Suprapubic skin (tissue), 4 donors: ENCODE measurements at regions not wholly inside any gene's neighbourhood (a gene's known extent, or its start where the extent isn't known, plus 50 kb on each side); places are given as distances from the start of the nearest gene placed in this dataset.

Source experiments
- DNase-seq, 2 donors: peaks; one replicate each; pipeline ENCODE4 v3.0.0-alpha.2; 2019; ENCODE audit warnings: low spot score in 2 of 2
- H3K27ac ChIP-seq: fragments of 200-600 bp; sonication (generic); one replicate; pipeline ENCODE4 v1.5.1; 2019
- H3K27me3 ChIP-seq: fragments of 200-600 bp; sonication (generic); one replicate; pipeline ENCODE4 v1.5.1; 2019
- H3K36me3 ChIP-seq: fragments of 200-600 bp; sonication (generic); one replicate; pipeline ENCODE4 v1.5.1; 2019
- H3K4me1 ChIP-seq: fragments of 200-600 bp; sonication (generic); one replicate; pipeline ENCODE4 v1.5.1; 2019
- H3K4me3 ChIP-seq: fragments of 200-600 bp; sonication (generic); one replicate; pipeline ENCODE4 v1.5.1; 2019; ENCODE audit warnings: mild to moderate bottlenecking
- H3K9me3 ChIP-seq: fragments of 200-600 bp; sonication (generic); one replicate; pipeline ENCODE4 v1.5.1; 2019
- EP300 ChIP-seq: sonication (generic); formaldehyde crosslinking; IDR thresholded peaks from one replicate; pipeline ENCODE4 v1.6.1; 2017; ENCODE audit warnings: antibody characterized with exemption
- POLR2A ChIP-seq, 2 donors: fragments of 450-650 bp; IDR thresholded peaks; one replicate each; pipeline ENCODE4 v1.6.1; 2017; ENCODE audit warnings: antibody characterized with exemption in 2 of 2, mild to moderate bottlenecking in 2 of 2, moderate library complexity in 2 of 2
- POLR2AphosphoS5 ChIP-seq, 3 donors: sonication (generic); formaldehyde crosslinking; IDR thresholded peaks; one replicate each; pipeline ENCODE4 v1.6.1; 2017; ENCODE audit warnings: antibody characterized with exemption in 3 of 3
- WGBS: methylation state at CpG from one replicate; pipeline ENCODE4 v1.1.5; 2018; 5-methylcytosine and 5-hydroxymethylcytosine counted together
- TF ChIP-seq, protein P1 (sequence below), 2 donors: fragments of 200-600 bp in 1 of 2; fragments of 450-650 bp in 1 of 2; sonication (generic) in 1 of 2; IDR thresholded peaks; one replicate each; pipeline ENCODE4 v1.5.1; 2016 to 2019; ENCODE audit warnings: antibody characterized with exemption in 2 of 2, mild to moderate bottlenecking in 1 of 2, moderate library complexity in 1 of 2

- no peak for DNase-seq
- TF ChIP-seq, protein P1, sequence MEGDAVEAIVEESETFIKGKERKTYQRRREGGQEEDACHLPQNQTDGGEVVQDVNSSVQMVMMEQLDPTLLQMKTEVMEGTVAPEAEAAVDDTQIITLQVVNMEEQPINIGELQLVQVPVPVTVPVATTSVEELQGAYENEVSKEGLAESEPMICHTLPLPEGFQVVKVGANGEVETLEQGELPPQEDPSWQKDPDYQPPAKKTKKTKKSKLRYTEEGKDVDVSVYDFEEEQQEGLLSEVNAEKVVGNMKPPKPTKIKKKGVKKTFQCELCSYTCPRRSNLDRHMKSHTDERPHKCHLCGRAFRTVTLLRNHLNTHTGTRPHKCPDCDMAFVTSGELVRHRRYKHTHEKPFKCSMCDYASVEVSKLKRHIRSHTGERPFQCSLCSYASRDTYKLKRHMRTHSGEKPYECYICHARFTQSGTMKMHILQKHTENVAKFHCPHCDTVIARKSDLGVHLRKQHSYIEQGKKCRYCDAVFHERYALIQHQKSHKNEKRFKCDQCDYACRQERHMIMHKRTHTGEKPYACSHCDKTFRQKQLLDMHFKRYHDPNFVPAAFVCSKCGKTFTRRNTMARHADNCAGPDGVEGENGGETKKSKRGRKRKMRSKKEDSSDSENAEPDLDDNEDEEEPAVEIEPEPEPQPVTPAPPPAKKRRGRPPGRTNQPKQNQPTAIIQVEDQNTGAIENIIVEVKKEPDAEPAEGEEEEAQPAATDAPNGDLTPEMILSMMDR (IDR thresholded peaks at IDR 0.05) = no peak
- TF ChIP-seq EP300 (no peak), POLR2A (IDR thresholded peaks at IDR 0.05) (no peak), POLR2AphosphoS5 (IDR thresholded peaks at IDR 0.05) (no peak)
- Histone ChIP-seq H3K9me3 (no peaks in the 10 kb centered on the region), H3K4me3 (peak overlapping the region; percentile 17), H3K36me3 (no peaks in the 10 kb centered on the region), H3K27me3 (no peaks in the 10 kb centered on the region), H3K27ac (no peak overlapping the region), H3K4me1 (peaks cover 24% of the 10 kb centered on the region)
- WGBS = 63% methylated on average over 4 of the region's 4 CpGs
Measured at GRCh38 chr5:167822241-167822640, 469.2 kb upstream of the WWC1 start.

GRCh38 chr5:167823405-167823804 is 468.0 kb upstream of the WWC1 start:
- H3K27me3 ChIP-seq = no peaks in the 10 kb centered on the region
- no peaks in the 10 kb centered on the region for H3K9me3 ChIP-seq
- DNase-seq = no peak
- peaks cover 21% of the 10 kb centered on the region for H3K4me1 ChIP-seq
- no peaks in the 10 kb centered on the region for H3K36me3 ChIP-seq
- TF ChIP-seq POLR2A (IDR thresholded peaks at IDR 0.05) = no peak
- no peak for TF ChIP-seq POLR2AphosphoS5 (IDR thresholded peaks at IDR 0.05)
- TF ChIP-seq EP300 = no peak
- TF ChIP-seq, protein P1 (IDR thresholded peaks at IDR 0.05) = no peak
- H3K4me3 ChIP-seq = no peak overlapping the region
- H3K27ac ChIP-seq = no peak overlapping the region
- 68% methylated on average over 2 of the region's 2 CpGs for WGBS

GRCh38 chr5:167827766-167828165 is 463.7 kb upstream of the WWC1 start:
- Histone ChIP-seq H3K9me3 (no peaks in the 10 kb centered on the region), H3K4me1 (peaks cover 4% of the 10 kb centered on the region), H3K4me3 (no peak overlapping the region), H3K27ac (no peak overlapping the region), H3K27me3 (no peaks in the 10 kb centered on the region), H3K36me3 (no peaks in the 10 kb centered on the region)
- WGBS = 50% methylated on average over 1 of the region's 1 CpG
- DNase-seq = no peak
- TF ChIP-seq, protein P1 (IDR thresholded peaks at IDR 0.05) = no peak
- TF ChIP-seq POLR2AphosphoS5 (IDR thresholded peaks at IDR 0.05) (no peak), EP300 (no peak), POLR2A (IDR thresholded peaks at IDR 0.05) (no peak)

- Histone ChIP-seq H3K9me3 (no peaks in the 10 kb centered on the region), H3K36me3 (no peaks in the 10 kb centered on the region), H3K4me1 (peaks cover 1% of the 10 kb centered on the region), H3K27me3 (no peaks in the 10 kb centered on the region), H3K27ac (no peak overlapping the region), H3K4me3 (no peak overlapping the region)
- 57% methylated on average over 8 of the region's 8 CpGs for WGBS
- TF ChIP-seq, protein P1 (IDR thresholded peaks at IDR 0.05) = no peak
- TF ChIP-seq POLR2A (IDR thresholded peaks at IDR 0.05) (no peak), POLR2AphosphoS5 (IDR thresholded peaks at IDR 0.05) (no peak), EP300 (no peak)
- no peak for DNase-seq
Measured at GRCh38 chr5:167831754-167832504, 459.5 kb upstream of the WWC1 start.

DNA sequence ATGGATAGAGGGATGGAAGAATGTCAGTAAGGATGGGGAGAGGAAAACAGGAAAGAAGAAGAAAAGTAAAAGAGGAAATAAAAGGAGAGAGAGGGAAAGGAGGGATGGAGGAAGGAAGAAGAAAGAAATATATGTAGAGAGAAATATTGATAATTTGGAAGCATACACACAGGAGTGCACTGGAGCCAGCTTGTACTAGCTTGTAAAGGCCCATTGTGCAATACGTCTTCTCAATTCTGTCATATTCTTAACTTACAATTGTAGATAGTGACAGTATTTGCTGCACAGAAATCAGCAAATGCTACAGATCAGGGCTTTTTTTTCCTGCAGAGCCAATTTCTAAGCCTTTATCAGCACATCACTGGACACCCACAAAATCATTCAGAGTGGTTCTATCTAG is 458.8 kb upstream of the WWC1 start:
- Histone ChIP-seq H3K4me1 (no peaks in the 10 kb centered on the region), H3K27ac (no peak overlapping the region), H3K4me3 (no peak overlapping the region), H3K9me3 (no peaks in the 10 kb centered on the region), H3K27me3 (no peaks in the 10 kb centered on the region), H3K36me3 (no peaks in the 10 kb centered on the region)
- TF ChIP-seq EP300 (no peak), POLR2A (IDR thresholded peaks at IDR 0.05) (no peak), POLR2AphosphoS5 (IDR thresholded peaks at IDR 0.05) (no peak)
- TF ChIP-seq, protein P1 (IDR thresholded peaks at IDR 0.05) = no peak
- 0% methylated on average over 1 of the region's 1 CpG for WGBS
- DNase-seq = no peak
